ENCODE measurements at regions not wholly inside any gene's neighbourhood (a gene's known extent, or its start where the extent isn't known, plus 50 kb on each side); places are given as distances from the start of the nearest gene placed in this dataset.
"Not testable (repeated sequence)": the region's sequence is repeated elsewhere in the genome, so short reads cannot be mapped to it uniquely, and the experiment has no call there.

DNA sequence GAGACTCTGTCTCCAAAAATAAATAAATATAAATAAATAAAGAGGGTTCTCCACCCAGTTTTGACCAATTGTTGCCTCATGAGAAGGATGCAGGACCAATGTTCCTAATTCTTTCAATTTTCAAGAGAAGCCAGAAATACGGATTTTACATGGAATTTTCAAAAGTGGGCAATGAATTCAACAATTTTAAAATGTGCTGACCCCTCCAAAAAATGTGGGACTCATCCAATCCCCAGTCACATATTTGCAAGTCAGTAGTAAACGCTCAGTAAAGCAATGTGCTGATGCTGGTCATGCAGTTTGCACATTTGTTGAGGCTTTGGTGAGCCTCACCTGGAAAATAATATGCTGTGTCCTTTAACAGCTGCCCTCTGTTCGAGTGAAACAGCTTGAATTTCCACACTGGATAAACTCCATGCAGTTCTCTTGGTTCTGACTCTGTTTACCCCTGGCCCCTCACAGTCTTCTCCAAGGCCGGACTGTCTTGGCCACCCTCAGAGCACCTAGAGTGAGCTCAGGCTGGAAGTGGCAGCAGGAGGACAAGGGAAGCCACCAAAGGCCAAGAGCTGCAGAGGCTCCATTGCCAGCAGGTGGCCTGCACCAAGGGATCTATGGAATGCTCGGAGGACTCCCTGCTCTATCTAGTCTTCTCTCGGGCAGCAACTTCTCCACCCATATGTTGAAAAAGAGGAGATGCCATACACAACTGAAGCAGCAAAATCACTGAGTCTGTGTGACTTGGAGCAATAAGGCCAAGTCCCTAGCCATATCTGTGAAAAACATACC lies 246.8 kb downstream of the UACA start:
- WGBS, 3 donors, result 81 to 92% (median 91%) methylated on average over 6 of the region's 6 CpGs
- no peak overlapping the region for H3K27ac ChIP-seq (ENCODE audit: low read depth, low read length)

- WGBS, 3 donors, result 71 to 82% (median 72%) methylated on average over 7 of the region's 7 CpGs
- no peak overlapping the region for H3K27ac ChIP-seq (ENCODE audit: low read depth, low read length)
Observed at GRCh38 chr15:70514251-70514650, 249.1 kb downstream of the UACA start.

DNA sequence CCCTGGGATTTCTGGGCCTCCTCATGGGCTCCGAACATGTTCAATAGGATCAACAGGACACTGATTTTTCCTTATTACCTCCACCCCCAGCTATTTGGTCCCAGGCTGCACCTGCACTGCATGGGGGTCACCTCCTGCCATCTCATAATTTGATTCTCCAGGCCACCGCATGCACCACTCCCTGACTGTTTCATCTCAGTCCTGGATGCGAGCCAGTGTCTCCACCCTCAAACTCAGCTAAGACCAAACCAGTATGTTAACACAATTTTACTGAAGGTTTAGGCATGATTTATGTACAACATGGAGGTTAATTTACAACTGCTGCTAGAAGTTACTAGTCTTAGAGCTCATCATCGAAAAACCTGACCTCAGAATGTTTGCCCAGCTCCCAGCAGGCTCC lies 249.5 kb downstream of the UACA start:
- WGBS, 3 donors, result 77 to 88% (median 87%) methylated on average over 4 of the region's 4 CpGs
- no peak overlapping the region for H3K27ac ChIP-seq (ENCODE audit: low read depth, low read length)

GRCh38 chr15:70512772-70513362 lies 250.5 kb downstream of the UACA start:
- no peak overlapping the region for H3K27ac ChIP-seq (ENCODE audit: low read depth, low read length)
- WGBS, 3 donors, result 66 to 87% (median 79%) methylated on average over 8 of the region's 8 CpGs

DNA sequence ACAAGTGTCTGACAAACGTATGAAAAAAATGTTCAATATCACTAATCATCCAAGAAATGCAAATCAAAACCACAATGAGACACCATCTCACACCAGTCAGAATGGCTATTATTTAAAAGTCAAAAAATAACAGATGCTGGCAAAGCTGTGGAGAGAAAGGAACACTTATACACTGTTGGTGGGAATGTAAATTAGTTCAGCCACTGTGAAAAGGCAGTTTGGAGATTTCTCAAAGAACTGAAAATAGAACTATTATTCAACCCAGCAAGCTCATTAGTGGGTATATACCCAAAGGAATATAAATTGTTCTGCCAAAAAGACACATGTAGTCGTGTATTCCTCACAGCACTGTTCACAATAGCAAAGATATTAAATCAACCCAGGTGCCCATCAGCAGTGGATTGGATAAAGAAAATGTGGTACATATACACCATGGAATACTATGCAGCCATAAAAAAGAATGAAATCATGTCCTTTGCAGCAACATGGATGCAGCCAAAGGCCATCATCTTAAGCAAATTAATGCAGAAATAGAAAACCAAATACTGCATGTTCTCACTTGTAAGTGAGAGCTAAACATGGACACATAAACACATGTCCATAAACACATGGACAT lies 251.3 kb downstream of the UACA start:
- not testable (repeated sequence) for H3K27ac ChIP-seq (ENCODE audit: low read depth, low read length)
- 74 to 89% (median 77%) methylated on average over 2 of the region's 2 CpGs for WGBS, 3 donors

DNA sequence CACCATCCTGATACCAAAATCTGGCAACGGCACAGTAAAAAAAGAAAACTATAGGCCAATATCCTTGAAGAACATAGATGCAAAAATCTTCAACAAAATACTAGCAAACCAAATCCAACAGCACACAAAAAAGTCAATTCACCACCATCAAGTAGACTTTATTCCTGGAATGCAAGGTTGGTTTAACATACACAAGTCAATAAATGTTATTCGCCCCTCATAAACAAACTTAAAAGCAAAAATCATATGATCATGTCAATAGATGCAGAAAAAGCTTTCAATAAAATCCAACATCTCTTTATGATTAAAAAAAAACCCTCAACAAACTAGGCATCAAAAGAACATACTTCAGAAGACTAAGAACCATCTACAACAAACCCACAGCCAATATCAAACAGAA lies 252.9 kb downstream of the UACA start:
- WGBS, 3 donors, result 85 to 97% (median 97%) methylated on average over 2 of the region's 2 CpGs

GRCh38 chr15:70509731-70510143 lies 253.6 kb downstream of the UACA start:
- 78 to 84% (median 83%) methylated on average over 4 of the region's 4 CpGs for WGBS, 3 donors

More for the DNA sequence above, 252.9 kb downstream of the UACA start:
- no peak overlapping the region for H3K27ac ChIP-seq (ENCODE audit: low read depth, low read length)

DNA sequence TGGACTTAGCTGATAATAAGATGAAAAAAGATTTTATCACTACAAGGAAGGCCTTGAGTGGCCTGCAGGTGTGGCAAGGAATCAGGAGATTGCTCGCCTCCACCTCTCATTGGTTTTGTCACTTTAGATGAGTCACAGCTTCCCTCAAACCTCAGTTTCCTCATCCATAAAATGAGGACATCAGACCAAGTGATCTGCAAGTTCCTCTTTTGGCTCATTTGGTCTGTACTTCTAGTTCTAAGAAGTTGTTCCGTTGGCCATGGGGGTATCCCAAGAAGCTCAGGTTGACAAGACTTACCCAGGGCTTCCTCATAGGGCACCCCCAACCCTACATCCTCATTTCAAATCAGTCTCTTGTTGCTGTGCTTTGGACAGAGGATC lies 254.1 kb downstream of the UACA start:
- 58 to 71% (median 61%) methylated on average over 2 of the region's 2 CpGs for WGBS, 3 donors
- H3K27ac ChIP-seq (ENCODE audit: low read depth, low read length), result no peak overlapping the region

More at GRCh38 chr15:70509731-70510143, 253.6 kb downstream of the UACA start:
- no peak overlapping the region for H3K27ac ChIP-seq (ENCODE audit: low read depth, low read length)

GRCh38 chr15:70508561-70509281 lies 254.6 kb downstream of the UACA start:
- no peak overlapping the region for H3K27ac ChIP-seq (ENCODE audit: low read depth, low read length)
- WGBS, 3 donors, result 58 to 63% (median 60%) methylated on average over 5 of the region's 5 CpGs

- 53 to 78% (median 69%) methylated on average over 1 of the region's 1 CpG for WGBS, 3 donors
- no peak overlapping the region for H3K27ac ChIP-seq (ENCODE audit: low read depth, low read length)
Observed at GRCh38 chr15:70507772-70508371, 255.5 kb downstream of the UACA start.

GRCh38 chr15:70505936-70506912 lies 257.1 kb downstream of the UACA start:
- H3K27ac ChIP-seq (ENCODE audit: low read depth, low read length), result no peak overlapping the region
- 73 to 77% (median 74%) methylated on average over 5 of the region's 5 CpGs for WGBS, 3 donors

- 24 to 46% (median 33%) methylated on average over 3 of the region's 3 CpGs for WGBS, 3 donors
- H3K27ac ChIP-seq (ENCODE audit: low read depth, low read length), result no peak overlapping the region
Observed at GRCh38 chr15:70505411-70505919, 257.9 kb downstream of the UACA start.

GRCh38 chr15:70504988-70505387 lies 258.4 kb downstream of the UACA start:
- WGBS, 3 donors, result 55 to 83% (median 73%) methylated on average over 11 to 12 of the region's 12 CpGs
- no peak overlapping the region for H3K27ac ChIP-seq (ENCODE audit: low read depth, low read length)

DNA sequence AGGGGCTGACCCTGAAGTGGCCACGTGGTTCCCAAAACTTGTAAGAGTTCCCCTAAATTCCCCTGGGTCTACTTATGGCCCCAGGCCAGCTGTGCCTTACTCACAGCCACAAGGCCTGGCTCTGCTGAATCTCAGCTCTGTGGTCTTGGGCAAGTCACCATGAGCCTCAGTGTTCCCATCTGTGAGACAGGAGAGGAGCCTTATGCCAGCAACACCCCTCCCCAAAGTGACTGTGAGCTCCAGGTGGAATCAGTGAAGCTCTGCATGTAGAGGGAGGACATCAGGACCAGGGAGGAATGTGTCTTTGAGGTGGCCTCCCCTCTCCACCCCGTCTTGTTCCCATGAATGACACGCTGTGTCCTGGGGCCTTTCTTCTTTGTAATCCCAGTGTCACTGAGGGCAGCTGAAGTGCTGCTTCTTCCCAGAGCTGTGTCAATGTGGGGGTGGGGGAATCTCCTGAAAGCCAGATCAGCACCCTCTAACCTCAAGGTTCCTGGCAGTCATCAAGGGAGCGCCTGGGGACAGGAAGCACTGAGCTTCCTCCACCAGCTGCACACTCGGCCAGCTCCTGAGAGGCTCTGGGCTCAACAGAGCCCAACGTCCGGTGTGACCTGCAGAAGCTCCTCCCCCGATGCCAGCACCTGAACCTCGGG lies 258.9 kb downstream of the UACA start:
- WGBS, 3 donors, result 24 to 50% (median 28%) methylated on average over 9 of the region's 9 CpGs
- no peak overlapping the region for H3K27ac ChIP-seq (ENCODE audit: low read depth, low read length)

- 79 to 89% (median 83%) methylated on average over 10 of the region's 10 CpGs for WGBS, 3 donors
- no peak overlapping the region for H3K27ac ChIP-seq (ENCODE audit: low read depth, low read length)
Observed at GRCh38 chr15:70503798-70504298, 259.5 kb downstream of the UACA start.

GRCh38 chr15:70503073-70503745 lies 260.1 kb downstream of the UACA start:
- 76 to 83% (median 80%) methylated on average over 8 of the region's 8 CpGs for WGBS, 3 donors
- H3K27ac ChIP-seq (ENCODE audit: low read depth, low read length), result no peak overlapping the region

Measured in adipose tissue (tissue), 3 donors.